ENCODE measurements at regions not wholly inside any gene's neighbourhood (a gene's known extent, or its start where the extent isn't known, plus 50 kb on each side); places are given as distances from the start of the nearest gene placed in this dataset.

- TF ChIP-seq CTCF (IDR thresholded peaks at IDR 0.05 in 2 of 3, conservative IDR thresholded peaks at IDR 0.05 in 1 of 3; ENCODE audit: control insufficient read depth in 2 of 3, extremely low read depth in 1 of 3, insufficient read depth in 1 of 3, low read depth in 3 of 3, low read length in 3 of 3) (no peak), SIN3A (IDR thresholded peaks at IDR 0.05; ENCODE audit: low read depth, low read length) (no peak), KDM1A (IDR thresholded peaks at IDR 0.05; ENCODE audit: borderline replicate concordance) (no peak), JUND (IDR thresholded peaks at IDR 0.05; ENCODE audit: low read depth, low read length) (no peak), MEF2B (IDR thresholded peaks at IDR 0.05; ENCODE audit: partially characterized antibody, poor library complexity, severe bottlenecking) (no peak), GABPA (IDR thresholded peaks at IDR 0.05; ENCODE audit: low read depth) (no peak), REST (IDR thresholded peaks at IDR 0.05; ENCODE audit: low read depth, low read length) (no peak), MXI1 (IDR thresholded peaks at IDR 0.05; ENCODE audit: low read depth, low read length) (no peak), BCL11A (IDR thresholded peaks at IDR 0.05; ENCODE audit: low read depth, low read length) (no peak), EGR1 (IDR thresholded peaks at IDR 0.05; ENCODE audit: borderline replicate concordance in 1 of 2, low read depth in 2 of 2, low read length in 2 of 2) (no peak)
These were observed 132.1 kb downstream of the ETS2 start for GRCh38 chr21:38937844-38938243.

Data from GM12878 (cell line).